ENCODE measurements at regions not wholly inside any gene's neighbourhood (a gene's known extent, or its start where the extent isn't known, plus 50 kb on each side); places are given as distances from the start of the nearest gene placed in this dataset.
A peak's percentile ranks its signal among the peaks of the same experiment; 100 is the strongest.

DNA sequence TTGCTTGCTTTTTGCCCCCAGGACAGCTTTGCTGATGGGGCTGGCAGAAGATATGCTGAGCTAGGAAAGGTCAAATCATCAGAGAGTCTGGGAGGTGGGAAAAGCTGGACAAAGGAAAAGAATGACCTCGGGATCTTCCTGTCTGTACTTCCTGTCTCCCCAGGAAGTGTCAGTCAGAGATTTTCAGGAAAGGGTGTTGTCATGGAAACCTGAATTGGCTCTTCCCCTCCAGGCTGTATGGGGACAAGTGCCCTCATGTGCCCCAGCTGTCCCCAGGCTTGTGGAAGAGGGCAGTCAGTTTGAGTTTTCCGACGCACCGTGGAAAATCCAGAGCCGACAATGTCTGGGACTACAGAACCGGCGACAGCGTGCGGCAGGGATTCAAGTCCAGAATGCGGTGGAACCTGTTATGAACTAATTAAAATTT lies 122.7 kb upstream of the ZFHX3 start:
- no peak for DNase-seq

DNA sequence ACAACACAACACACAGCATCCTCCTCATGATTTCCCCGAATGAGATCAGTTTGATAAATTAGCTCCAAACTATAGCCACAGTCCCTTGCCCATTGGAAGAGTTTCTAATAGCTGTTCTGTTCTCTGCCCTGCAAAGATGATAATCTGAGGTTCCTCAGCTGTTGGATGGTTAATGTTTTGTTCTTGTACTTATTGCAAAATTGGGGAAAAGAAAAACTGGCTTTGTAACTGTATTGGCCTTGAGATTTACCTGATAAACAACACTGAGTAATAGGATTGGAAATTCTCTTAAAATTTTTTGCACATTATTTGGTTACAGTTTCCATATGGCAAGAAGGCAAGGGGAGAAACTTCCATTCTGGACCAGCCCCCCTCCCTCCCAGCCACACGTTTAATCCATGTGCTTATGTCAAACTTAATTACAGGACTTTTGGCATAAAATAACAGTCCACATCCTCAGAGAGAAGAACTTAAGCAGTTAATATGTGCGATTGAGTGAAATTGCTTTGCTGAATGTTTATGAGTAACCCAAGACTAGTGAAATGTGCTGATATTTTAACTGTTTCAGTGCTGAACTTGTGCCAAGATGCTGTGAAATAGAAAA lies 119.1 kb upstream of the ZFHX3 start:
- DNase-seq, result no peak

DNA sequence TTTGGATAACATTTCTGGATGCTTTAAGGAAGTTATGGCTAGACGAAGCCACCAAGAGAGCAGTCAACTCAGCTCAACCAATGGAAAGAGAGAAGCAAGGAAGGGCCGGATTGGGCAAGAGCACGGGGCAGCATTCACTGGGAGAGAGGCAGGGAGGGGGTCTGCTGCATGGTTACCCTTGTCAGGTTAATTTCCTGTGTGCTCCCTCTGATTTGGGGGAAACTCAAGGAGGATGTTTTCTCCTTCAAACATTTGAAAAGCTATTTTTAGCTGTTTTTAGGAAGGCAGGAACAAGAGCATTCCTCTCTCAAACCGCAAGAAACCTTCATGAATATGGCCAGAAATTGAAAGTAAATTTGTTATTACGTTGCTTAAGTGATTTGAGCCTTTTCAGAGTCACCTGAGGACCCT lies 118.5 kb upstream of the ZFHX3 start:
- DNase-seq, result peak in 1 of 2 donors; percentile 22

DNA sequence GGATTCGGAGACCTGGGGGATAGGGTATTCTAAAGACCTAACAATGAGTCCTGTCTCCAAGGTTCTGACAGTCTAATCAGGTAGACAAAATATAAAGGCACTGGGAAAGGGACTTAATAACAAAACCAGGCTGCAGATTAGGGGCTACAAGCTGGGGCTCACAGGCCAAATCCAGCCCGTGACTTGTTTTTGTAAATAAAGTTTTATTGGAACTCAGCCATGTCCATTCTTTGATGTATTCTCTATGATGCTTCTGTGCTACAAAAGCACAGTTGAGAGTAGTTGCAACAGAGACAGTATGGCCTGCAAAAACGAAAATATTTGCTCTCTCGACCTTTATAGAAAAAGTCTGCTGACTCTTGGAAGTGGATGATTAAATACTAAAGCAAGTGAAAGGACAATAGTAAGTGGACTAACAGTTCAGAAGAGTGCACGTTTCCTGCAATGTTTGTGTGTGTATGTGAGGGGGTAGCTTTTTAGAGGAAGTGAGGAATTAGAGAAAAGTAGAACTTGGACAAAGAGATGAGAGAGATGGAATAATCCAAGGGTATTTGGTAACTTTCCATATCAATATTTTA lies 115.4 kb upstream of the ZFHX3 start:
- DNase-seq, result no peak

DNA sequence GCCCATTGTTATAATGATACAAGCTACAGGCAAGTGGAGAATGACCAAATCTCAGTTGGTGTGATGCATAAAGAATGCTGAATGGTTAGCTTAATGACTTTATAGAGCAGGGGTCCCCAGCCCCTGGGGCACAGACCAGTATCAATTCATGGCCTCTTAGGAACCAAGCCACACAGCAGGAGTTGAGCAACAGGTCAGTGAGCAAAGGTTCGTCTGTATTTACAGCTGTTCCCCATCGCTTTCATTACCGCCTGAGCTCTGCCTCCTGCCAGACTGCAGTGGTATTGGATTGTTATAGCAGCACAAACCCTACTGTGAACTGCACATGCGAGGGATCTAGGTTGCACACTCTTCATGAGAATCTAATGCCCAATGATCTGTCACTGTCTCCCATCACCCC lies 114.0 kb upstream of the ZFHX3 start:
- no peak for DNase-seq

DNA sequence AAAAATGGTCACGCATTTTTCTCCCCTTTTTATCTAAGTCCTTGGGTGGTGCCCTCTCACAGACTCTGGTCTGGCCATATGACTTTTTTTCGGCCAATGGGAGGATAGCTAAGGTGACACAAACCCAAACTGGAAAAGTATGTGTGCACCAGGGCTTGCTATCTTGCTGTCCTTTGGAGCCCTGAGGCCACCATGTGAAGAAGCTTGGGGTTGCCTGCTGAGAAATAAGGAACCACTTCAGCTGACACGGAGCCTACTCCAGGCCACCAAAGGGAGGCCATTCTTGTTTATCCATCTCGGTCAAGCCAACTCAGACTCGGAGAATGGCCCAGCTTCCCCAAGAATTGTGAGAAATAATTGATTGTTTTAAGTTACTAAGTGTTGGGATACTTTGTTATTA lies 111.4 kb upstream of the ZFHX3 start:
- DNase-seq, result no peak

DNA sequence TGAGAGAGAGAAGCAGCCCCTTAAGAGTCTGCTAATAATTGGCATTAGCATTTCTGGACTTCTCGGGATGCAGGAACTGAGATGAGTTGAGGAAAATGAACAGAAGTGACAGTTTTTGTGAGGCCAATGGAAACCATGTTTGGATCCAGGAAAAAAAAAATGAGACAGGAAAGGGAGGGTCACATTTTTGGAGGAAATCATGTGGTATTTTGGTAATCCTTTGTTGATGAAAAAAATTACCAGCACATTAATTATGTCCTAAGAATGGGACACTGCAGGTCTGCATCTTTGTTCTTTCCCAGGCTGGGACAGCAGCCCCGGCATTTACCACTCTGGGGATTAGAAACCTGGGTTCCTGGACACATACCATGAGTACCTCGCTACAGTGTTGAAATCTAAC lies 109.9 kb upstream of the ZFHX3 start:
- no peak for DNase-seq

DNA sequence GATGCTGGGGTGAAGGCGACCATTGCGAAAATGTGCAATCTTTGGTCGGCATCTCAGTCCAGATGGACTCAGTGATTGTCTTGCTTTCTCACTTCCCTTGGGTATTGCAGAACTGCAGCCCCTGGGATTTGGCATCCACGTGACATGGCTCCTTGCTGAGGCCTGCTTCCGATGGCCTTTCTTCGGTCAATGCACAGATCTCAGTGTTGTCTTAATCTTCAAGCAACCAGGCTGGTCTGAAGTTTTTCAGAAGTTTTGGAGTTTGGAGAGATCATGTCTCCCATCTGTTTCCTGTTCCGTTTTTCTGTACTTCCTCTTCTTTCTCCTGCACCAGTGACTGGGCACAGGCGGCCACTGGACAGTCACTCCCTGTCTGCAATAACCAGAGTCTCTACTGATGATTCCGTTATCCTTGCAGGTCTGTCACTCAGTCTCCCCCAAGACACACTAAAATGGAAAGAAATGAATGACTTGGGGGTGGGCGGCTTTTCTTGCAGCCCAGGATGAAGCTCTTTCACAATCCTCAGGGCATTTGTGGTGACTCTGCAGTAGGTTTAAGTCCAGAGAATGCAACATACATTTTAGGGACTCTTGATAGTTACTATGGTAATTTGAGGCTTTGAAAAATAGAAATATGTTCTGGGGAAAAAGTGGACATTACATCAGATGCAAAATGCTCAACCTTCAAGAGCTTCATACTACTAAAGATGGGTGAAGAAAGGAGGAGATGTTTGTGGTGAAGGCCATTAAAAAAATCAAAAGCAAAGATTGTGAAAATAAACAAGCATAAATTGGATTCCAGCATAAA lies 106.3 kb upstream of the ZFHX3 start:
- DNase-seq, result peak; percentile 73 to 79

DNA sequence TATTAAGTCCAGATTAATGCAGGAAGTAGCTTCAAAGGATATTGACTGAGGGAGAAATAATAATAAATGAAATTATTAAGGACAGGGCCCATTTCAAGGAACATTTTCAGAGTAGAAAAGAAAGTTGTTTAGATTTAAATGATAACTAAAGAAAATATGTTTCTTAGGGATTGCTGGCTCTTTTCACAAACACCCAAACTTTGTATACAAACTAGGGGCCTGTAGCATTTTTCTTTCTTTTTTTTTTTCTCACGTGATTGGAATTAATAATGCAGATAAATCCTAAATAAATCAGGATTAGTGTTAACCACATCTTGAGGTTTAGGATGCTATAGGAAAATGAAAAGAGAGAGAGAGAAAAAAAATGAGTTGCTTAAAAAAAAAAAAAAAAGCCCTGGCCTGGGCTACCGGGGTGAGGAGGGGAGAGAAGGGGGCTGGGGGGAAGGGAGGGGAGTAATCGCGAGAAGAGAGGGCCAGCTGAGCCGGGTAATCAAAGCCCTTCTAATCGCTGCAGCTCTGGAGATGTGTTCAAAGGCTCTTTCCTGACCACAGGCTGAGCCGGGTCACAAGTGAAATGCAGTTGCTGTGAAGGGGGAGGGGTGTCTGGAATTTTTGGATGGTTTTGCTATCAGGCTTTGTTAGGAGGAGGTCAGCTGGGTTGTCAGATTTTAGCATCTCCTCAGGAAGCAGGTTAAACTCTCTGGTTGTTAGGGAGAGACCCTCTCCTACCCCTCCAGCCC lies 104.6 kb upstream of the ZFHX3 start:
- no peak for DNase-seq

DNA sequence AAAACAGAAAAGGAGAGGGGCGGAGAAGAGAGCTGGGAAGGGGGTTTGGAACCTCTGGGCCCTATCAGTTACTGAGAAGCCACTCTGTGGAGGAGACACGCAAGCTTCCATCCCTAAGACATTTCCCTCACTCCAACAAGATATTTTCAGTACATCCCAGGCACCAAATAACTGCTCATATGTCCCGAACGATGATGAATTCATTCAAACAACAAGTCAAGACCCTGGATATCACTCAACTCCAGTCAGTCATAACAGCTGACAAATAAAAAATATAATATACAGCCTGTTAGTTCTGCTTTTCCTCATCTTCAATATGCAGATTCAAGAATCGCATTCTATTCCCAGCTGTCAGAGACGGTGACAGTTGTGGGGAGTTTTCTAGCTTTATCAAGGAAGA lies 104.0 kb upstream of the ZFHX3 start:
- no peak for DNase-seq

DNA sequence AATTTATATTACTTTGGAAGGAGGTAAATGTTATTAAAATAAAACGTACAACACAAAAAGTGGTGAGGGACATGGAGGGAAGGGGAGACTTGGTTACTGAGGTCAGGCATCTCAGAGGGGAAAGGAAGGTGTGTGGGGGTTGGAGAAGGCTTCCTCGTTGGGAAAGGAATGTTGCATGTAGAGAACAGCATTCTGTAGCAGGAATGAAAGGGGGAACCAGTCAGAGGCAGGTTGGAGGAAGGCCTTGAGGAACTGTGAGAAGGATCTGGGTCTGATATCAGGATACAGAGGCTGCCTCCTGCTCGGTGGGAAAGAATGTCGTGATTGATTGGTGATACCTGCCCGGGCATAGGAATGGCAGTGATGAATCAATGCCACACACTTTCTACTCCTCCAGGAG lies 103.3 kb upstream of the ZFHX3 start:
- no peak for DNase-seq

DNA sequence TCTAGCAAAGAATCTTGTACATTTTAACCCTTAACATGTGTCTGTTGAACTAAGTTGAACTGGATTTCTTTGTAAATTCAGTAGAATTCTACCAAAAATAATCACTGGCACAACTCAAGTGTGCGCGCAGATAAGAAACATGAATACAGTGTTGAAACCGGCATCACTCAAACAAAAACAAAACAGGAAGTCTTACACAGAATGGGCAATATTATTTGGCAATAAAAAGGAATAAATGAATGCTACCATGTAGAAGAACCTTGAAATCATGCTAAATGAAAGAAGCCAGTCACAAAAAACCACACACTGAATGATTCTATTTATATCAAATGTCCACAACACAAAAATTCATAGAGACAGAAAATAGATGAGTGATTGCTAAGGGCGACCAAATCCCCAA lies 102.9 kb upstream of the ZFHX3 start:
- peak; percentile 48 to 61 for DNase-seq

DNA sequence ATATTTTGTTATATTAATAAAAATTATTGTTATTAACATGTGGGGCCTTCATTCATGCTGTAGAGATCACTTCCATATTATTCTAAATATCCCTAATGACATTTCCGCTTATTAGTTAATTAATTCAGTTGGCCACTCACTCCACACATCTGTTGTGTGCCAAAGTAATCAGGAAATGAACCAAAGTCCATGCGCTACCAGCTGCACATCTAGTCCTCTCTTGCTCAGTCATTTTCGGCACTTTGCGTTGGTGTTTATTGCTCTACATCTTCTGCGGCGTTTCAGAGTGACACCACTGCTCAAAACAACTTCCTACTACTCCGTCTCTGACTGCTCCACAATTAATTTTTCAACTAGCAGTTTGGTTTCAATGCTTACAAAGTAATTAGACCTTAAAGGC lies 101.4 kb upstream of the ZFHX3 start:
- DNase-seq, result peak; percentile 40 to 68

DNA sequence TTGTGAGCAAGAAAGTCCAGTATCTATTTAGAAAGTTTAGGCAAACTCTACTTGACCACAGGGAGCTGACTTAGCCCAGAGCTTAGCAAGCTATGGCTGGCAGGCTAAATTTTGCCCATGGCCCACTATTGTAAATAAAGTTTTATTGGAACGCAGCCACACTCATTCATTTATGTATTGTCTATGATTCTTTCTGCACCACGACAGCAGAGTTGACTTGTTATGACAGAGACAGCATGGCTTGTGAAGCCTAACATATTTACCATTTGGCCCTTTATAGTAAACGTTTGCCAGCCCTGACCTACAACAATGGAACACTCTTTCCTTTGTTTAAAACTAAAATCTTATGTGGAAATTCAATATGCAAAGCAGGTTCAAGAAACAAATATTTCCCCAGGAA lies 100.0 kb upstream of the ZFHX3 start:
- no peak for DNase-seq

DNA sequence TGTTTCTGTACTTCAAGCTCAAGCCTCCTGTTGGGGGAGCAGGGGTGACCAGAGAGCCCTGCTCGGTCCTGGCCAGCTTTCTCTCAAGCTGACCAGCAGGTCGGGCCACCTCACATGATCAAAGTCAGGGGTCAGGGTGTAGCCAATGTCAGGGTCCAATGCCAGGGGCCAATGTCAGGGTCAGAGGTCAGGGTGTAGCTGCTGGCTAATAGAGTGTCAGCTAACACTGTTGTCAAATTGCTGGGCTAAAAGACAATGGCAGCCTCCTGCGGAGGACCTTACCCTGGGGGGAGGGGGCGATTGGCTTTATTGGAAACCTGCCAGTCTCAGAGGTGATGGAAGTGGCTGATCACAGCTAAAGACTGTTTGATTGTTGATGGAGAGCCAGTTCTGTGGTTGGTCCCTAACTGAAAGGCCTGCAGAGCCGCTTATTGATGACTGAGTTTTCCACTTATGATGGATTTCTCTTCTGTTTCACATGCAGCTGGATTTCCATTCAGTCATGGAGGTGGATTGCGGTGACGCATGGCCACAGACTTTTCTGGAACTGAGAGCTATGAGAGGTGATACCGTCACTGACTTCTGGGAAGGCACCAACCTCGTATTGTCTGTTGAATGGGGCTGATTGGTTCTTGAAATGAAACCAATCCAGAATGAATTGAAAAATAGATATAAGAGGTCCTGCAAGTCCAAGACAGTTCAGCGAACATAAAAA lies 97.4 kb upstream of the ZFHX3 start:
- no peak for DNase-seq

DNA sequence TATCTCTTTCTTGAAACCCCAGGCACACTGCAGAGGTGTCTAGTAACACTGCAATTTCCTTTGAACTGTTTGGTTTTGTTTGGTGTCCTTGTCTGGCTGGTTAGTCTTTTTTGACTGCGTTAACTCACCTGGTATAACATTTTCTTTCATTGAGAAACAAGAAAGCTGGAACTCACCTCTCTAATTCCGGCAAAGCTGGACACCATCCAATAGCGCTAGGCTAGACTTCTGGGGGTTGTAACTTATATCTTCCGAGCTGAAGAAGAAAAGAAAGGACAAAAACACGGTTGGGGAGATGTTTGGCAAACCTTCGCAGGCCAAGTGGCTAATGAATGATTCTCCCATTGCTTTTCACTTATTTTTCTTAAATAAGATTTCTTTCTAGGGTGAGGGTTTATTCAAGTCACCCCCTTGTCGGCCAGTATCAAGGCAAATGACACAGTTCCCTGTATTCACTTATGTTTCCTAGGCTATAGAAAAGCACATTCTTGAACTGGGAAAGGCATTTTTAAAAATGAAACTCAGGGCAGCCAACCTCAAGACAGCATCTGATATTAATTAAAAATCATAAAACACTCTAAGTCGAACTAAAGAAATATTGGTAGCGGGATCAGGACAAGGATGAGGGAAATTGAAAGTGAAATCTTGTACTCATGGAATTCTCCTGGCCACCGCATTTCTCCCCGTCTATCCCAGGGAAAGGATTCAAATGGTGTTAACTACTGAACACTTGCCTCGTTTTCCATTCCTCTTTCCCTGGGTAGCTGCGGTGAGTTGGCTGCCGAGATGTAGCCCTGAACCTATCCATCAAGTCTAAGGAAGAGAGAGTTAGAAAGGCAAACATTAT lies 95.9 kb upstream of the ZFHX3 start:
- no peak for DNase-seq

DNA sequence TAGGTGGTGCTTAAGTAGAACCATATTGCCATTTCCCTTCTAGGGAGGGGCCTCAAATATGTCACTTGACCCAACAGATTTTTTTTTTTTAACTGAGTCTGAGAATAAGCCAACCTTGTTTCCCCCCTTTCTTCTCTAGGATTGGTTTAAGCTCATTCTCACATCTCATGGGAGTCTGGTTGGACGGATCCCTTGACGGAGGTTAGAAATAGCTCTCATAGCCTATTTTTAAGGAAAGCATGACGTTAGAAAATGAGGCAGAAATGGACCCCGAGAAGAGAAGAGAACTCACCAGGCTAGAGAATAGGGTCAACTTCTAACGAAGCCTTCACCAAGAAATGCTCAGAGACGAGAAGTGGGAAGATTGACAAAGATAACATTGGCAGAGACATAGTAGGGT lies 95.1 kb upstream of the ZFHX3 start:
- no peak for DNase-seq

DNA sequence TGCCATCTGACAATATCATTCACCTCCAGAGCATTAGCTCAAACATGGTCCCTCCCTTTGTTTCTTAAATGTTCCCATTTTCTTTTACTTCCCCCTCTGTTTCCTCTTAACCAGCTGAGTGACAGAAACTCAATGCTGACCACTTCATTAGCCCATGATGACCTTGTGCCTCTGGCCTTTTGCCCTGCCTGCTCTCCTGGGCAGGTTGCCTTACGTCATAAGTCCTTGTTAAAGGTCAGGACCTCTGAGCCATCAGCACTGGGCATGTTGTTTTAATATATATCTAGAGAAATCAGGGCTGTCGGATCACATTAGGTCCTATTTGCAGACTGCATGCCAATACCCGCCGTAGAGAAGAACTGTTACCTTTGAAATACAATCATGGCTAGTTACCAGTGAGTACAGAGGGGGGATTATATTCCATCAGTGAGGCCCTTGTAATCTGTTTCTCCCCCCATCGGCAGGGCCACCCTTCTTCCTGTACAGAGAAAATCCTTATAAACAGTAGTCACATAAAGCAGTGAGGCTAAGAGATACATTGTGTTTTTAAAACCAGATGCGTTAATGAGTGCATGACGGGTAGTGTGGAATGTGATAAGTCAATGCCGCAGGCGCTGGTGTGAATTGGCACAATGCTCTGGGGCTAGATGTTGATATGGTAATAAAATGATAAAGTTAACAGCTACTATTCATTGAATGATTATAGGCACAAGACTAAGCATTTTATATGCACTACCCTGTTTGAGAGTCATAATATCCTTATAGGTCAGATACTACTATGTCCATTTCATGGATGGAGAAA lies 94.3 kb upstream of the ZFHX3 start:
- no peak for DNase-seq

DNA sequence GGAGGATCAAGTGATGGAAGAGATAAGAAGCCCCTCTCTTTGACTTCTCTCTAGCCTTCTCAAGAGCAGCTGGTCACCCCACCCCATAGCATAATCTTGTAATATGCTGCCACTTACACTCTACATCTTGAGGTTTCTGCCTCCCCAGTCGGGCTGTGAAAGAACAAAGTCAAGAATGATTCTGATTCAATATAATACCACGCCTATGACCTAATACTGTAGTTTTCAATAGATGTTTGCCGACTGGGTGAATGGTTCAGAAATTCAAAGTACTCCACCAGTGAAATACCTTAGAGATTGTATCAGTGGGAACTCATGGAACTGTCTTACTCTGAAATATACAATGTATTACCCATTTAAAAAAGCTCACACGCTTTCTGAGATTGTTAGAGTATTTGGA lies 93.0 kb upstream of the ZFHX3 start:
- no peak for DNase-seq

DNA sequence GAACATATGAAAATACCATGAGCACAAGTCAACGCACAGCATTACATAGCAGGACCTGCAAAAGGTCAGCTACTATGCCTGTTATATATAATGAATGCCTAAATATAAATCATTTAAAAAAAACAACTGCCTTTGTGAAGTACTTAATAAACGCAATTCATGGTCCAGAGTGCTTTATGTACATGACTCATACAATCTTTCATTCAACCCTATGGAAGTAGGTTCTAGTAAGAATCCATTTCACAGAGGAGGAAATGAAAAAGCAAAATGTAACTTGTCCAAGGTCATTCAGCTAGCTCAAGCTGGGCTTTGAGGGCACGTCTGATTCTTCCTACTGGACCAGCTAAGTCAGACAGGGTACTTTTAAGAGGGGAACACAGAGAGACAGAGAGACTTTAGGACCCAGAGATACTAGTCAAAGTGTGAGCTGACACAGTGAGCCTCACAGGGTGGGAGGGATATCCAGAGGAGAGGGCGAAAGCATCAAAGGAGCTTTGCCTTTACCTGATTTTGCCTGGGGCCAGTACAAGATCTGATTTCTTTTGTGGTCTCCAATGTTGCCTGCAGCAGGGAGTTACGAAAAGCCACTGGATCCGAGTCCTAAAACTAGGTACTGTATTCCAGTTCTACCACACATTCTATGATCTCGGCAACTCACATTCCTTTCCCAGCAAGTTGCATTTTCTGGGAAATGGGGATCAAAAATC lies 83.4 kb upstream of the ZFHX3 start:
- no peak for DNase-seq

DNA sequence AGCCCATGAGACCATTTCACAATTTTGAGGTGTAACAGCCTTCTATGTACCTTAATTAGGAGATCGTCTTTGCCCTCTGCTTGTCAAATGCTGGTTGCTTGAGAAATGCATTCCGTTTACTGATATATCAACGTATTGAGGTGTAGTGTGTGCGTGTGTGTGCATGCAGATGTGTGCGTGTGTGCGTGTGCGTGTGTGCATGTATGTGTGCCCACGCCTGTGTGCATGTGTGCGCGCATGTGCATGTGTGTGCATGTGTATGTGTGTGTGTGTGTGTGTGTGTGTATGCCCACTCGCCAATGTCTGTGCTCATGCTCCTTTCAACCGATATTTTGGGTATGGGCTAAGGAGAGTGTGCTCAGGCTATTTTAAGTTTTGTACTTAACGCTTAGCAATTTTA lies 81.5 kb upstream of the ZFHX3 start:
- DNase-seq, result no peak

All from inflammatory macrophage treated with lipopolysaccharide for 1 hour (primary cell).